ENCODE measurements at regions not wholly inside any gene's neighbourhood (a gene's known extent, or its start where the extent isn't known, plus 50 kb on each side); places are given as distances from the start of the nearest gene placed in this dataset.
A peak's percentile ranks its signal among the peaks of the same experiment; 100 is the strongest.
"Not testable (repeated sequence)": the region's sequence is repeated elsewhere in the genome, so short reads cannot be mapped to it uniquely, and the experiment has no call there.

GRCh38 chr7:68401313-68401712 is 1197.0 kb upstream of the AUTS2 start:
- DNase-seq (ENCODE audit: low read depth in 4 of 4, low spot score in 3 of 4) = no peak

- no peak for DNase-seq (ENCODE audit: low read depth in 4 of 4, low spot score in 3 of 4)
These were observed 1191.8 kb upstream of the AUTS2 start for GRCh38 chr7:68406480-68406879.

- DNase-seq (ENCODE audit: low read depth in 4 of 4, low spot score in 3 of 4) = no peak
These were observed 1190.8 kb upstream of the AUTS2 start for GRCh38 chr7:68407460-68407859.

GRCh38 chr7:68408873-68409272 is 1189.4 kb upstream of the AUTS2 start:
- DNase-seq (ENCODE audit: low read depth in 4 of 4, low spot score in 3 of 4) = no peak

GRCh38 chr7:68409851-68410250 is 1188.4 kb upstream of the AUTS2 start:
- no peak for DNase-seq (ENCODE audit: low read depth in 4 of 4, low spot score in 3 of 4)

- DNase-seq (ENCODE audit: low read depth in 4 of 4, low spot score in 3 of 4) = not testable (repeated sequence)
These were observed 1187.6 kb upstream of the AUTS2 start for GRCh38 chr7:68410693-68411092.

- DNase-seq (ENCODE audit: low read depth in 4 of 4, low spot score in 3 of 4) = no peak
These were observed 1186.5 kb upstream of the AUTS2 start for GRCh38 chr7:68411742-68412141.

GRCh38 chr7:68414631-68415425 is 1183.4 kb upstream of the AUTS2 start:
- DNase-seq (ENCODE audit: low read depth in 4 of 4, low spot score in 3 of 4) = no peak

GRCh38 chr7:68417002-68417401 is 1181.3 kb upstream of the AUTS2 start:
- no peak for DNase-seq (ENCODE audit: low read depth in 4 of 4, low spot score in 3 of 4)

GRCh38 chr7:68417659-68418058 is 1180.6 kb upstream of the AUTS2 start:
- DNase-seq (ENCODE audit: low read depth in 4 of 4, low spot score in 3 of 4) = no peak

GRCh38 chr7:68420342-68421192 is 1177.7 kb upstream of the AUTS2 start:
- DNase-seq (ENCODE audit: low read depth in 4 of 4, low spot score in 3 of 4) = no peak

- DNase-seq (ENCODE audit: low read depth in 4 of 4, low spot score in 3 of 4) = no peak
These were observed 1176.6 kb upstream of the AUTS2 start for GRCh38 chr7:68421712-68422111.

GRCh38 chr7:68422281-68422680 is 1176.0 kb upstream of the AUTS2 start:
- no peak for DNase-seq (ENCODE audit: low read depth in 4 of 4, low spot score in 3 of 4)

- DNase-seq (ENCODE audit: low read depth in 4 of 4, low spot score in 3 of 4) = no peak
These were observed 1174.9 kb upstream of the AUTS2 start for GRCh38 chr7:68423356-68423755.

GRCh38 chr7:68424658-68425297 is 1173.5 kb upstream of the AUTS2 start:
- peak in 1 of 4 donors; percentile 27 for DNase-seq (ENCODE audit: low read depth in 4 of 4, low spot score in 3 of 4)

GRCh38 chr7:68425377-68425776 is 1172.9 kb upstream of the AUTS2 start:
- DNase-seq (ENCODE audit: low read depth in 4 of 4, low spot score in 3 of 4) = no peak

GRCh38 chr7:68429411-68430117 is 1168.7 kb upstream of the AUTS2 start:
- DNase-seq (ENCODE audit: low read depth in 4 of 4, low spot score in 3 of 4) = no peak

GRCh38 chr7:68432585-68432984 is 1165.7 kb upstream of the AUTS2 start:
- no peak for DNase-seq (ENCODE audit: low read depth in 4 of 4, low spot score in 3 of 4)

GRCh38 chr7:68433462-68434070 is 1164.7 kb upstream of the AUTS2 start:
- no peak for DNase-seq (ENCODE audit: low read depth in 4 of 4, low spot score in 3 of 4)

- no peak for DNase-seq (ENCODE audit: low read depth in 4 of 4, low spot score in 3 of 4)
These were observed 1163.4 kb upstream of the AUTS2 start for GRCh38 chr7:68434857-68435256.

Measured in left renal pelvis (tissue), 4 donors.